ENCODE measurements at regions not wholly inside any gene's neighbourhood (a gene's known extent, or its start where the extent isn't known, plus 50 kb on each side); places are given as distances from the start of the nearest gene placed in this dataset.

GRCh38 chr2:238573065-238573778 lies 146.5 kb downstream of the ASB1 start:
- Histone ChIP-seq H3K36me3 (replicated peaks in 1 of 2; ENCODE audit: control insufficient read depth in 1 of 2, insufficient read depth in 2 of 2, low read length in 1 of 2) (no peaks in the 10 kb centered on the region), H3K9me3 (no peaks in the 10 kb centered on the region), H3K27ac (ENCODE audit: low read depth in 2 of 2, low read length in 1 of 2) (no peak overlapping the region), H3K9me2 (no peaks in the 10 kb centered on the region), H3K9ac (no peak overlapping the region), H3K4me1 (ENCODE audit: control insufficient read depth in 1 of 2, insufficient read depth in 2 of 2, low read depth in 1 of 2, low read length in 1 of 2) (peaks cover 0 to 11% of the 10 kb centered on the region in 2 experiments; a peak in 1 of 4 replicates), H3F3A (replicated peaks; ENCODE audit: insufficient read depth) (no peaks in the 10 kb centered on the region), H4K20me1 (ENCODE audit: insufficient read depth) (no peaks in the 10 kb centered on the region), H3K4me3 (ENCODE audit: low read depth in 2 of 2, low read length in 1 of 2) (no peak overlapping the region), H3K4me2 (no peak overlapping the region), H3K79me2 (ENCODE audit: insufficient read depth) (no peaks in the 10 kb centered on the region), H3K27me3 (ENCODE audit: insufficient read depth) (peaks cover 4% of the 10 kb centered on the region; the same call in 1 of the 2 replicates), H2AFZ (ENCODE audit: low read depth) (no peak overlapping the region)
- WGBS (ENCODE audit: low lambda C conversion rate): 78% methylated on average over 7 of the region's 9 CpGs
- ChIA-PET CTCF (interaction anchor here (0.7 to 2.2 kb wide), 5 partner anchors 8 to 212 kb away, joined by 3 to 7 read pairs (median 3); no protein-coding TSS in a partner anchor), POLR2A (interaction anchor here (0.7 kb wide), 1 partner anchor 1713 kb away, joined by 3 read pairs; no protein-coding TSS in a partner anchor)
- peak; percentile 70 for DNase-seq
- no peak for TF ChIP-seq REST (IDR thresholded peaks at IDR 0.05; ENCODE audit: low read depth, low read length)
- TF ChIP-seq GABPA (IDR thresholded peaks at IDR 0.05; ENCODE audit: low read depth): no peak
- TF ChIP-seq, protein P1, sequence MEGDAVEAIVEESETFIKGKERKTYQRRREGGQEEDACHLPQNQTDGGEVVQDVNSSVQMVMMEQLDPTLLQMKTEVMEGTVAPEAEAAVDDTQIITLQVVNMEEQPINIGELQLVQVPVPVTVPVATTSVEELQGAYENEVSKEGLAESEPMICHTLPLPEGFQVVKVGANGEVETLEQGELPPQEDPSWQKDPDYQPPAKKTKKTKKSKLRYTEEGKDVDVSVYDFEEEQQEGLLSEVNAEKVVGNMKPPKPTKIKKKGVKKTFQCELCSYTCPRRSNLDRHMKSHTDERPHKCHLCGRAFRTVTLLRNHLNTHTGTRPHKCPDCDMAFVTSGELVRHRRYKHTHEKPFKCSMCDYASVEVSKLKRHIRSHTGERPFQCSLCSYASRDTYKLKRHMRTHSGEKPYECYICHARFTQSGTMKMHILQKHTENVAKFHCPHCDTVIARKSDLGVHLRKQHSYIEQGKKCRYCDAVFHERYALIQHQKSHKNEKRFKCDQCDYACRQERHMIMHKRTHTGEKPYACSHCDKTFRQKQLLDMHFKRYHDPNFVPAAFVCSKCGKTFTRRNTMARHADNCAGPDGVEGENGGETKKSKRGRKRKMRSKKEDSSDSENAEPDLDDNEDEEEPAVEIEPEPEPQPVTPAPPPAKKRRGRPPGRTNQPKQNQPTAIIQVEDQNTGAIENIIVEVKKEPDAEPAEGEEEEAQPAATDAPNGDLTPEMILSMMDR (IDR thresholded peaks at IDR 0.05): peak; percentile 54
- no peak for TF ChIP-seq POLR2AphosphoS5 (IDR thresholded peaks at IDR 0.05; ENCODE audit: low read depth, low read length)
- no peak for TF ChIP-seq FOXM1 (IDR thresholded peaks at IDR 0.05; ENCODE audit: low read depth)
- TF ChIP-seq RAD21 (IDR thresholded peaks at IDR 0.05; ENCODE audit: low read length): peak; percentile 27; the same call in 1 of the 2 replicates
- TF ChIP-seq NRF1 (IDR thresholded peaks at IDR 0.05; ENCODE audit: low read depth, low read length): no peak

- Histone ChIP-seq H3K4me3 (ENCODE audit: low read depth in 2 of 2, low read length in 1 of 2) (no peak overlapping the region), H3K4me1 (ENCODE audit: control insufficient read depth in 1 of 2, insufficient read depth in 2 of 2, low read depth in 1 of 2, low read length in 1 of 2) (peaks cover 0 to 11% of the 10 kb centered on the region in 2 experiments; a peak in 1 of 4 replicates), H3F3A (replicated peaks; ENCODE audit: insufficient read depth) (no peaks in the 10 kb centered on the region), H3K27ac (ENCODE audit: low read depth in 2 of 2, low read length in 1 of 2) (no peak overlapping the region), H3K9me2 (no peaks in the 10 kb centered on the region), H3K79me2 (ENCODE audit: insufficient read depth) (no peaks in the 10 kb centered on the region), H3K4me2 (no peak overlapping the region), H3K36me3 (replicated peaks in 1 of 2; ENCODE audit: control insufficient read depth in 1 of 2, insufficient read depth in 2 of 2, low read length in 1 of 2) (no peaks in the 10 kb centered on the region), H3K27me3 (ENCODE audit: insufficient read depth) (peaks cover 4% of the 10 kb centered on the region; the same call in 1 of the 2 replicates), H4K20me1 (ENCODE audit: insufficient read depth) (no peaks in the 10 kb centered on the region), H3K9me3 (no peaks in the 10 kb centered on the region), H2AFZ (ENCODE audit: low read depth) (no peak overlapping the region), H3K9ac (no peak overlapping the region)
- POLR2A ChIA-PET: interaction anchor here (0.7 kb wide), 1 partner anchor 1714 kb away, joined by 3 read pairs; no protein-coding TSS in a partner anchor
- 84% methylated on average over 12 of the region's 12 CpGs for WGBS (ENCODE audit: low lambda C conversion rate)
- CTCF ChIA-PET: interaction anchor here (0.7 to 2.2 kb wide), 6 partner anchors 8 to 211 kb away, joined by 3 to 7 read pairs (median 3); no protein-coding TSS in a partner anchor
- DNase-seq: no peak
- TF ChIP-seq, protein P2, sequence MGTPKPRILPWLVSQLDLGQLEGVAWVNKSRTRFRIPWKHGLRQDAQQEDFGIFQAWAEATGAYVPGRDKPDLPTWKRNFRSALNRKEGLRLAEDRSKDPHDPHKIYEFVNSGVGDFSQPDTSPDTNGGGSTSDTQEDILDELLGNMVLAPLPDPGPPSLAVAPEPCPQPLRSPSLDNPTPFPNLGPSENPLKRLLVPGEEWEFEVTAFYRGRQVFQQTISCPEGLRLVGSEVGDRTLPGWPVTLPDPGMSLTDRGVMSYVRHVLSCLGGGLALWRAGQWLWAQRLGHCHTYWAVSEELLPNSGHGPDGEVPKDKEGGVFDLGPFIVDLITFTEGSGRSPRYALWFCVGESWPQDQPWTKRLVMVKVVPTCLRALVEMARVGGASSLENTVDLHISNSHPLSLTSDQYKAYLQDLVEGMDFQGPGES (IDR thresholded peaks at IDR 0.05; ENCODE audit: low read depth, low read length): no peak
- TF ChIP-seq TCF12 (IDR thresholded peaks at IDR 0.05) (no peak), FOXM1 (IDR thresholded peaks at IDR 0.05; ENCODE audit: low read depth) (no peak), CHD2 (IDR thresholded peaks at IDR 0.05; ENCODE audit: low read length, partially characterized antibody) (no peak), RCOR1 (IDR thresholded peaks at IDR 0.05; ENCODE audit: low read length) (no peak), MXI1 (IDR thresholded peaks at IDR 0.05; ENCODE audit: low read depth, low read length) (no peak), REST (IDR thresholded peaks at IDR 0.05; ENCODE audit: low read depth, low read length) (no peak), EZH2phosphoT487 (IDR thresholded peaks at IDR 0.05; ENCODE audit: borderline replicate concordance, low read depth) (no peak), NFIC (IDR thresholded peaks at IDR 0.05; ENCODE audit: borderline replicate concordance) (no peak)
These were observed 147.2 kb downstream of the ASB1 start for GRCh38 chr2:238573916-238574315.

Data from SK-N-SH (cell line).